AG09319 (cell line): ENCODE measurements at regions not wholly inside any gene's neighbourhood (a gene's known extent, or its start where the extent isn't known, plus 50 kb on each side); places are given as distances from the start of the nearest gene placed in this dataset.

Experiments used
- DNase-seq: peaks from one replicate; pipeline ENCODE4 v3.0.0-alpha.2; 2010; ENCODE audit warnings: low read depth; ENCODE audit errors: extremely low read depth
- TF ChIP-seq, protein P1 (sequence below): IDR thresholded peaks from 2 replicates; pipeline ENCODE4 v1.5.1; 2011; ENCODE audit warnings: low read depth, mild to moderate bottlenecking, inconsistent platforms, low read length, moderate library complexity

- TF ChIP-seq, protein P1, sequence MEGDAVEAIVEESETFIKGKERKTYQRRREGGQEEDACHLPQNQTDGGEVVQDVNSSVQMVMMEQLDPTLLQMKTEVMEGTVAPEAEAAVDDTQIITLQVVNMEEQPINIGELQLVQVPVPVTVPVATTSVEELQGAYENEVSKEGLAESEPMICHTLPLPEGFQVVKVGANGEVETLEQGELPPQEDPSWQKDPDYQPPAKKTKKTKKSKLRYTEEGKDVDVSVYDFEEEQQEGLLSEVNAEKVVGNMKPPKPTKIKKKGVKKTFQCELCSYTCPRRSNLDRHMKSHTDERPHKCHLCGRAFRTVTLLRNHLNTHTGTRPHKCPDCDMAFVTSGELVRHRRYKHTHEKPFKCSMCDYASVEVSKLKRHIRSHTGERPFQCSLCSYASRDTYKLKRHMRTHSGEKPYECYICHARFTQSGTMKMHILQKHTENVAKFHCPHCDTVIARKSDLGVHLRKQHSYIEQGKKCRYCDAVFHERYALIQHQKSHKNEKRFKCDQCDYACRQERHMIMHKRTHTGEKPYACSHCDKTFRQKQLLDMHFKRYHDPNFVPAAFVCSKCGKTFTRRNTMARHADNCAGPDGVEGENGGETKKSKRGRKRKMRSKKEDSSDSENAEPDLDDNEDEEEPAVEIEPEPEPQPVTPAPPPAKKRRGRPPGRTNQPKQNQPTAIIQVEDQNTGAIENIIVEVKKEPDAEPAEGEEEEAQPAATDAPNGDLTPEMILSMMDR = no peak
- no peak for DNase-seq
Observed at GRCh38 chr13:73940098-73940497, 194.1 kb downstream of the KLF12 start.

- TF ChIP-seq, protein P1 = no peak
- no peak for DNase-seq
Observed at GRCh38 chr13:73939603-73940002, 194.6 kb downstream of the KLF12 start.

DNA sequence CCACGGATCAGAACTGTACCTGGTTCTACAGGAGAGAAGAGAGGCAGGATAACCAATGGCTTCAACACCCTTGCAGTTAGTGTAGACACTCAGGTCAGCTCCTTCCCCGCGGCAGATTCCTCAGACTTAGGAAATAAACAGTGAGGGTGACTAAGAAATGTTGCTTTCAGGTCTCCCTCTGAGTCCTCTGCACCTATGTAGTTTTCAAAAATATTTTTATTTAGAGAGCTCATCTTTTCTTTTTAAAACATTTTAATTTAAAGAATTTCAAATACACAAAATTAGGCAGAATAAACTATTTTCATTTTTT lies 195.2 kb downstream of the KLF12 start:
- no peak for DNase-seq
- TF ChIP-seq, protein P1 = no peak

GRCh38 chr13:73938372-73939070 lies 195.7 kb downstream of the KLF12 start:
- peak; percentile 49 for DNase-seq
- TF ChIP-seq, protein P1 = no peak

DNA sequence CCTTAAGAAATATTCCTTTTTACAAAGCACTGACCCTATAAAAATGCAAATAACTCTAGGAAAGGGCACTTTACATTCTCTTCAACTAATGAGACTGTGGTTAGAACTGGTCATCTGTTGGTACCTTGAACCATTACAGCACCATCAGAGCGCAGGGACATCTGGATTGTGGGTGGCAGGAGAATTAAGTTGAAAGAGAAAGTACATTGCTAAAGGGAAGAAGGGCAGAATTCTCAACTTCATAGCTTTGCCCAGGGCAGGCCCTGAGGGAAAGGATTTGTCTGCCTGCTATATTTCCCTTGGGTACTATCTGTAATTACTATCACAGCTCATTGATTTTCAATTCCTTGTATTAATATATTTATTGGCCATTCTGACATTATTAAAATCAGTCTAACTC lies 196.8 kb downstream of the KLF12 start:
- no peak for DNase-seq
- TF ChIP-seq, protein P1 = no peak

- no peak for DNase-seq
- TF ChIP-seq, protein P1 = no peak
Observed at GRCh38 chr13:73935991-73936390, 198.2 kb downstream of the KLF12 start.

GRCh38 chr13:73934771-73935170 lies 199.4 kb downstream of the KLF12 start:
- TF ChIP-seq, protein P1 = no peak

More at GRCh38 chr13:73934771-73935170, 199.4 kb downstream of the KLF12 start:
- no peak for DNase-seq
